Stimulated activated CD4-positive, alpha-beta T cell treated with anti-CD3 and anti-CD28 coated beads, Interleukin-1b, Interleukin-23, amount 100 ng/mL, for 24 hours (primary cell): ENCODE measurements at regions not wholly inside any gene's neighbourhood (a gene's known extent, or its start where the extent isn't known, plus 50 kb on each side); places are given as distances from the start of the nearest gene placed in this dataset.
"Not testable (repeated sequence)": the region's sequence is repeated elsewhere in the genome, so short reads cannot be mapped to it uniquely, and the experiment has no call there.

Experiments used
- DNase-seq, 4 experiments: peaks; one replicate each; pipeline ENCODE4 v3.0.0-alpha.2; 2020; ENCODE audit warnings: low read depth in 4 of 4, low spot score in 1 of 4

- DNase-seq, result no peak
Measured at GRCh38 chr2:129467012-129467779, 512.3 kb upstream of the RAB6C start.

DNA sequence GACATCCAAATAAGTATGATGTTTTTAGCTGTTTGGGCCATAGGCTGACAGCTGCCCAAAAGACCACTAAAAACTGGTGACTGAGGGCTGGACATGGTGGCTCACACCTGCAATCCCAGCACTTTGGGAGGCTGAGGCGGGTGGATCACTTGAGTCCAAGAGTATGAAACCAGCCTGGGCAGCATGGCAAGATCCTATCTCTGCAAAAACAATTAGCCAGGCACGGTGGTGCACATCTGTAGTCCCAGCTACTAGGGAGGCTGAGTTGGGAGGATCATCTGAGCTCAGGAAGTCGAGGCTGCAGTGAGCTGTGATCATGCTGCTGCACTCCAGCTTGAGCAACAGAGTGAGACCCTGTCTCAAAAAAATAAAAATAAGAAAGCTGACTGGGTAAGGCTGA is 511.5 kb upstream of the RAB6C start:
- no peak for DNase-seq

DNA sequence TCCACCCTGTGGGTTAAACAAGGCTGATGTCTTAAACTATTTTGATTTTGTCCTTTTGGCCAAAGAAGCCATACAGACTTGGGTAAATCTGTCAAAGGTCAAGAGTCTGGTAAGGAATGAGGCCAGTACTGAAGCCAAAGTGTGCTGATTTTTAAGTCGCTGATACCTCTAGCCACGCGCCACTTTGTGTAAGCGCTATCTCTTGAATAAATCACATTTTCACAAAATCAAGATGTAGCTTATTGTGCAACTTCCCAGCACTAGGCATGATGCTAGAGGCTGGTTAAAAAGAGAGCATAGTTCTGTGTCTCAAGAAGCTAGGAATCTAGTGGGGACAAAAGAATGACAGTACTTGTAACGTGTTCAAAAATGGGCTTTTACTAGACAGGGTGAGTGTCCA is 510.6 kb upstream of the RAB6C start:
- DNase-seq, result no peak

- DNase-seq, result no peak
Measured at GRCh38 chr2:129469389-129469788, 510.1 kb upstream of the RAB6C start.

GRCh38 chr2:129469871-129470270 is 509.6 kb upstream of the RAB6C start:
- no peak for DNase-seq

DNA sequence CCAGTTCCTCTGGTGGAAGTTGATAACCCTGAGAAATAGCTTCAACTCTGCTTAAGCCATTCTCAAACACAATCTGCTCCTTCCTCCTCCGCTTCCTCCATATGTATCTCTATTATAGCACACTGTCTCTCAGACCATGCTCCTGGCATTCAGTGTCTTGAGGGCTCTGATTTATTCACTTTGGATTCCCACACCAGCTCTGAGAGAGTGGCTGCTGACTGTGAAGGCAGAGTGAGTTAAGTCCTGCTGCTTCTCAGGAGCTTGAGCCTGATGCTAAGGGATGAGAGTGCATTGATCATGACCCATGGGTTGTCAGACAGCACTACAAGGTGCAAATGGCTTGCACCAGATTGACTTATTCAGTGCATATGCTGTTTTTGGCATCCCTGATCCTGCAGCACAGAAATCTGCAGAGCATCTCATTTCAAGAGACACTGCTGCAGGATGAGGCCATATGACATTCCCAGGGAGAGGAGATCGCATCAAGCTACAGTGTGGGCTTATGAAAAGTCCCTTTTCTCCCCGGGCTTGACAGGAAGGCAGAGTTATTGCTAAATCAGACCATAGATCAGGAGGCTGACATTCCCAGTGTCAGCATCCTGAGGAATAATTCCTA is 500.5 kb upstream of the RAB6C start:
- DNase-seq, result no peak

GRCh38 chr2:129479892-129480291 is 499.6 kb upstream of the RAB6C start:
- no peak for DNase-seq

DNA sequence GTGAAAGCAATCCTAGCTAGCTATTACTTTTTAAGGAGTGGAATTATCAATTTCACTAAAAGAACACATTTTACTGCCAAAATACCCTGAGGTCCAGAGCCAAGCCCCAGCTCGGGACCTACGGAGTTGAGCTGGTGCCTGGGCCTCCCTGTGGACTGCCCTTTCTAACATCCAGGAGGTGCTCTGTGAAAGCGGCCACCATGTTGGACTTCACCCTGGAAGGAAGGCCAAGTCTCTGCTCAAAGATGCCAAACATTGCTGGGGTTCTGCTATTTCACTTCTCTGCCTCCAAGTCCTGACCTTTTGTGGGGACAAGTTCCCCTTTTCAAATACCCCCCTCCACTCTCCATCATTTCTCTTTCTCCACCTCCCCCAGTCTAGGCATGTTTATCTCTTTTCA is 498.7 kb upstream of the RAB6C start:
- DNase-seq, result no peak

GRCh38 chr2:129481306-129482219 is 497.9 kb upstream of the RAB6C start:
- no peak for DNase-seq

DNA sequence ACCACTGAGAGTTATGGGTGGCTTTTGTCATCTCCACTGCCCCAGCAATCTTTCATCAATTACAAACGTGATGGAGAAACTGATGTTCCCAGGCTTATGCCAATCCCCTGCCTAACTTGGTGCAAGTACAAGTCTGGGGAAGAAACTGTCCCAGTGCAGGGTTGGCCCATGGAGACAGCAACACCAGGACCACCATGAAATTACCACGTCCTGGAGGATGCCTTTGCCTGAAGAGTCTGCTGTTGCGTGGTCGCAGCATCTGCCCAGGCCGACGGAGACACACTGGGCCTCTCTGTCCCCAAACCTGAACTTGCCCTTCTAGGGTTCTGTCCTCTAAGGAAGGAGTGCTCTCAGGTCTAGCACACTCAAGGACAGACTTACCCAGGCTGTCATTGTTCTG is 496.8 kb upstream of the RAB6C start:
- no peak for DNase-seq

GRCh38 chr2:129483366-129483765 is 496.1 kb upstream of the RAB6C start:
- DNase-seq, result no peak

GRCh38 chr2:129484999-129485897 is 494.2 kb upstream of the RAB6C start:
- no peak for DNase-seq

GRCh38 chr2:129488376-129488775 is 491.1 kb upstream of the RAB6C start:
- no peak for DNase-seq

DNA sequence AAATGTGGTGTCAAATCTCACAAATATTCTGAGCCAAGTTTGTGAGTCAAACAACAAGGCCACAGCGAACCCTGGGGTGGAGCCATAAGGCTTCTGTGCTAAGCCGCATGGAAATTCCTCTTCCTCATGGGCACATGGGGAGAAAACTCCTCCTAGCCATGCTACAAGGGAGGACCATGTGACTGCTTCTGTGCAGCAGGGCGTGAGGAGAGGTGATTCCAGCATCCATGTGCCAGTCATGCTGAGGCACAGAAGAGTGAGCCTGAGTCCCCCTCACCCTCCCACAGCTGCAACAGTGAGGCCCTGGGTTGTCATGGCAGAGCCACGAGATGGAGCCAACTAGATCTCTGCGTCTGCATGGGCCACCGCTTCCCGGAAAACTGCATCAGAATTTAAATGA is 488.8 kb upstream of the RAB6C start:
- no peak for DNase-seq

DNA sequence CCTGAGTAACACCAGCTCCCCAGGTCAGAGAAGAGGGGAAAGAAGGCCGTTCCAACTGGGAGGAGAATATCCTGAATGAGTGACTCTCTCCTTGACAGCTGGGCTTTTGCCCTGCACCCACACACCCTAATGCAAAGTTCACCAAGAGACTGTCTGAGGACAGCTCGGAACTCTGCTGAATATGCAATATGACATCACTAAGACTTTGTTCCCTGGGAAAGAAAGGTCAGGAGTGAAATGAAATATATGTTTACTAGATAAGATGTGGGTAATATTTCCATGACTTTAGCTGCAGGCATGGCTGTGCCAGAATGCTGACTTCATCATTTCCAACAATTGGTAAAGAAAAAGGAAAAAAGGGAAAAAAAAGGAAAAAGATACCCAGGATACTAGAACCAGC is 488.2 kb upstream of the RAB6C start:
- no peak for DNase-seq

DNA sequence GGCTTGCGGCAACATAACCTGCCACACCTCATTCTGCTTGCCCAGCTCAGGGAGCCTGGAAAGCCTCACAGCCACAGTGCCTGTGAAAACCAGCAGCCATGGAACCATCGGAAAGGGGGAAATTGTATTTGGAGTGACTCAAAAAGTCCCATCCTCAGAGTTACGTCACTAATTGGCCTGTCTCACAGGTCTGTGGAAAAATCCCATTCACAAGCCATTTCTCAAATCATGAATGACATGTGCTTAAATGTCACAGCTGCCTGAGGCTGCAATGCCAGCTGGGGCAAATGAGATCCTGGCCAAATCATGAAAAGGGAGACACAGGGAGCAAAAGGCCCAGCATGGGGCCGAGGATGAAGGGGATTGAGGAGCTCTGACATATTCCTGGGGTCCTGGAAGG is 486.9 kb upstream of the RAB6C start:
- no peak for DNase-seq

DNA sequence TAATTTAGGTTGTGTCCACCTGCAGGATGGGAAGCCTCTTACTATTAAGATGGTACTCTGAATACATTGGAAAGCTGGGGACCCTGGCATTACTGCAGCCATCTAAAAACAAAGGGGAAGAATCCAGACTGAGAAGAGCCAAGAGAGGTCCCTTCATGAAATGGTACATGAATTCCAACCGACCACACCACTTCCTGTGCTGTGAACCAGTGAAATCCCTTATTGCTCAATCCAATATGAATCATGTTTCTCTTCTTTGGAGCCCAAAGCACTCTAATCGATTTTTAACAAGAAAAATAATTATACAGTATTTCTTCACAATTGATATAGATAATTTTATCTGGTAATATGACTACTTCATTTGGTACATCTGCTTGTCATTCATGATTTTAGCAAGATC is 479.7 kb upstream of the RAB6C start:
- DNase-seq, result no peak

DNA sequence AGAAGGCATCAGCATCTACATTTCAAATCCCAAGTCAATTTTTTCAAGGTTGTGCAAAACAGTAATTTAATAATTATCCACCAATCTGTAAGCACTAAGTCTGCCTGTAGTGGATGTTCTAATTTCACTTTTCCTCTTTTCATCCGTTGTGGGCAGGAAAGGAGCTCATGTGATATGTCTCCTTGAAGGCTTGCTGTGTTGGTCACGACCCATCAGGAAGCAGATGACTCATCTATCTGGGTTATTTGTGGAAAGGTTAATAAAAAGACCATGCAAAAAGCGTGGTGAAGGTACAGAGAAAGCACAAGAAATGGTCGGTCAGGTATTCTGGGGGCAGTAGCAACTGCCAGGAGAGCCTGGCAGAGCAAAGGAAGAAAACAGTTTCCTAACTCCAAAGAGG is 476.7 kb upstream of the RAB6C start:
- no peak for DNase-seq

- no peak for DNase-seq
Measured at GRCh38 chr2:129504646-129505045, 474.8 kb upstream of the RAB6C start.

DNA sequence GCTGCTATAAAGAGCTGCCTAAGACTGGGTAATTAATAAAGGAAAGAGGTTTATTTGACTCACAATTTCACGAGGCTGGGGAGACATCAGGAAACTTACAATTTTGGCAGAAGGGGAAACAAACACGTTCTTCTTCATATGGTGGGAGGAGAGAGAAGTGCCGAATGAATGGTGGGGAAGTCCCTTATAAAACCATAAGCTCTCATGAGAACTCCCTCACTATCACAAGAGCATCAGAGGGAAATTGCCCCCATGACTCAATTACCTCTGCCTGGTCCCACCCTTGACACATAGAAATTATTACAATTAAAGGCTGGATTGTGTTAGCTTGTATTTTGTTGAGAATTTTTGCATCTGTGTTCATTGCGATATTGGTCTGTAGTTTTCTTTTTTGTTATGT is 460.5 kb upstream of the RAB6C start:
- DNase-seq, result no peak

- DNase-seq, result not testable (repeated sequence)
Measured at GRCh38 chr2:129532158-129532557, 447.3 kb upstream of the RAB6C start.
